HG03039 (cell line): ENCODE measurements at regions not wholly inside any gene's neighbourhood (a gene's known extent, or its start where the extent isn't known, plus 50 kb on each side); places are given as distances from the start of the nearest gene placed in this dataset.
"Not testable (repeated sequence)": the region's sequence is repeated elsewhere in the genome, so short reads cannot be mapped to it uniquely, and the experiment has no call there.

ENCODE experiments used
- ATAC-seq: cut with Tn5 transposase; IDR thresholded peaks from one replicate; pipeline ENCODE4 v1.9.1; 2021; ENCODE audit warnings: mild to moderate bottlenecking, moderate library complexity; ENCODE audit not compliant: unreplicated experiment

DNA sequence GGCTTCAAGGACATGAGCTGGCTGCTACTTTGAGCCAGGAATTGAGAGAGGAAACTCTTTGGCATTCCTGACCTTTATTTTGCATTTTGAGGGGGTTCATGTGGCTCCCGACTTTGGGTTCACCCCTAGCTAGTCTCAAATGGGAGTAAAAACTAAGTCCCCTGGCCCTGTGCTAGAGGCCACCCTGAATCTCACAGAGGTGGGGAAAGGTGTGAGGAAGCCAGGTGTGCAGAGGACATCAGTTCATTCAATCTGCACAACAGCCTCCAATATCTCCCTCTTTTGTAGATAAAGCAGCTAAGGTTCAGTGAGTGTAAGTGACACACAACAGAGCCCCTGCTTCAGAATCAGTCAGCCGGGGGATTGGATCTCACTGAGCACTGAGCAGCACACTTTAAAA is 325.7 kb downstream of the DCDC2C start:
- no peak for ATAC-seq

DNA sequence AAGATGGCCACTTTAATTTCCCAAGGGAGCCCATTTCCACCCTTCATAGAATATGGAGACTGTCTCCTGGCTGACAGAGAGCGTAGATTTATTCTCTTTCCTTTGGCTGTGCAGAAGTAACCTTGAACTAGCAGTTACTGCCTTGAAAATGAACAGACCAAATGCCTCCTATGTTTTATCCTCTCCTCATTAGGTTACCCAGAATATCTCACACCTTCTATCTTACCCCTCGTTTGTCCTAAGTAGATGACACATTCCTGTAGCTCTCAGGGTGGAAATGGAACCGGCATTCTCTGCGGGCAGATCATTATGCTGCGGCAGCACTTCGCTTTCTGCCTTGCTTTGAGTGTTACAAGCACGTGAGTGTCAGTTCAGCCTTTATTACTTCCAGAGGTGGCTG is 336.5 kb downstream of the DCDC2C start:
- ATAC-seq, result no peak

DNA sequence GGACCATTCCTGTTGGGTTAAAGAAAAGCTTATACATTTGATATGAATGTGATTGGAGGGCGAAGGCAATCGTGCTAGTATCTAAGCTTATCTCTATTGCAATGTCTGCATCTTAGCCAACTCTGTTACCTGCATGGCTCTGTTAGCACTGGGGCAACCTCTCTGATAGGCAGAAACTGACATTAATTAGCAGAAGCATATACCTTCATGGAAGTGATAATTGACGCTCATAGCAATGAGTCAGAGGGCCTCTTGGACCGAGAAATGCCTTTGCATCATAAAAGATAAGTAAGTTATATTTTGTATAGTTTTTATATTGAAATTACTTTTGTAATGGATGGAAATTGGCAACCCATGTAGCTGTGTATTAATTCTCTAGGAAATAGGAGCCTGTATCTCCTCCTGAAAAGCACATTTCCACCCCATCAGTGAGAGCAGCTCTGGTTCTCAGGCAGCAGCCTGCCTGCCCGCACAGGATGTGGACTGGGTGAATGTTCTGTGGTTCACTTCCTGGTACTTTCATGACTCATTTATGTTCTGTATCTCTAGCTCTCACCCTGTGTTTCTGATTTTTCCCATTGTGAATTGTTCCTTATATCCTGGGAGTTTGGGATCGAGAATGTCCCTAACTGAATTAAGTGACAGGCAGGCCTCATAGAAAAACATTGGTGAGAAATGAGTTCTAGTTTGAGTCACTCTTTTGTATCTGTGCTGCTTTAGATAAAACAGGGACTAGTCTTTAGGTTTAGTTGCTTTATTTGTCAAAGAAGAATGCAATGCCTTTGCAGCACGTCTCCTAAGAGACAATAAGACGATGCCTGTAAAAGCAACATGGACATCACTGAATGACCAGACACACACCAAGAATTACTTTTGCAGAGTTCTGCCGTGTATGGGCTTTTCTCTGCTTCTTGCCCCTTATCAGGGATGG is 344.9 kb downstream of the DCDC2C start:
- no peak for ATAC-seq

DNA sequence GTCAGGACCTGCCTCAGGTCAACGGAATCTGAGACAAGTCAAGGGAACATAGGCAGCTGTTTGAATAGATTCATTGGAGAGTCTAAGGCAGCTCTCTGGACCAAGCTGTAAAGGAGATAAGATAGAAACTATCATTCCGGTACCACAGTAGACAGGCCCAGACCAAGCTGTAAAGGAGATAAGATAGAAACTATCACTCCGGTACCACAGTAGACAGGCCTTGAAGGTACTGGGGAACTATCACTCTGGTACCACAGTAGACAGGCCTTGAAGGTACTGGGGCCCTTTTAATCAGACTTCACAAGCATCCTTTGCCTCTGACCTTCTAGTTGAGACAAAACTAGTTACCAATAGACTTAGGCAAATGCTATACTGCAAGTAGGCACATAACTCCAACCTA is 346.1 kb downstream of the DCDC2C start:
- no peak for ATAC-seq

DNA sequence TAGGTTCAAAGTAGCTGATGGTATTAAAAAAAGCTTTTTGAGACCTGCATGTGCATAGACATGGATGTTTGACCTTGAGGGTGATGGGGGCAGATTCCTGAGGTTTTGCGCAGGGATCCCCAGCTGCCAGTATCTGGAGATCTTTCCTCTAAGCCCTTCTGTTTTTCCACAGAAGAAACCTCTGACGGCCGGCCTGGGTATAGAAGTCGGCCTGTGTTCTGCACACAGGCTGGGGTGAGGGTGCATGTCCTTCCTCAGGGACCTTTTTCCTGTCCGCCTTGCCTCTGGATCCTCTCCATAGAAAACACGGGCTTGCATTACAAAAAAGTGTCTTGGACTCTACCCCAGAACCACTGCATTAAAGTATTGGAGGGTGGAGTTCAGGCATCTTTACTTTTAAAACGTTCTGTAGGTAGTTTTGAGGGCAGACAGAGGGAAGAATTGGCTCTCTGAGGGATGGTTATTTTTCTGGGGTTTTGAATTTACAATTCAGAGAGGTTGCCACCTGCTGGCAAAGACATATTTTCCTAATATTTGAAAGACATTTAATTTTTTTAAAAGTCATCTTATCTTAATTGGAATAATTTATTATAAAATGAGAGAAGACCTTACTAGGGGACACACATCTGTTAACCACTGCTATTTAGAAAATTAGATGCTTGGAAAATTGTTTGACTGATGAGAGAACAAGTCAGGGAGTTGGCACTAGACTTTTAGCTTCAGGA is 350.6 kb downstream of the DCDC2C start:
- no peak for ATAC-seq

DNA sequence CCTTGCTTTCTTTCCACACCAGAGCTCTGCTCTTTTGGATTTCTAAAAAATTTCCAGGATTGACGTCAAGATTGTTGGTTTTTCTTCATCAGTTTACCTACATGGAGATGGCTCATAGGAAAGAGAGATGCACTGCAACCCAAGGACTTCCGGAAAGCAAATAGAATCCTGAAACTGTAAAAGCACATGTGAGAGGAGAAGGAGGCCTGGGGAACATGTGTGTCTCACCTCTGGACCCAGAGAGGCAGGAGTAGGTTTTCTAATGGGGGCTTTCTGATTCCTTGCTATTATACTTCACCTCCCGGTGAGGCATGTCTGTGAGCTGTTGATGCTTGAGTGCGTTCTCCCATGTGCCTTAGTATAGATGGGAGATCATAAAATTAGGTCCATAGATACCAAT is 362.8 kb downstream of the DCDC2C start:
- ATAC-seq, result no peak

DNA sequence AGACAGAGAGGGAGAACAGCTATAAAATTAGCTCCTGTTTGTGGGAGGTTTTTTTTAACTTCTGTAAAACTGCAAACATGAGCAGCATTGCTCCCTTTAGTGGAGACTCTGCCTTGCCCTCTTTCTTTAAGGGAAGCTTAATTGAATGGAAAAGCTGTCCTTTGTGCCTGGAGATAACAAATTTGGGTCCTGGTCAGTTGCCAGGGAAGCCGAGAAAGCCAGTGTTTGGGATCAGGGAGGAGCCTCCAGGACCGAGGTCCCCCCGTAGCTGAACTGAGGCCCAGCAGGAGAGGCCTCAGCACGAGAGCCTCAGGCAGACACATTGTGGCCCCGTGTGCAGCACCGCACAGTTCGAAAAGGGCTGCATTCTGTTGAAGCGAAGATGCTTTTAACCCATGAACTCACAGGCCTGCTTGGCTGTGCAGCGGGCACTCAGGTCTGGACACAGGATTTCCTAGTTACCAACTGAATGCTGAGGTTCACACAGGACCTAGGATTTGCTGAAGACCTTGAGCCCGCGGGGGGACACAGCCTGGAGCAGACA is 369.7 kb downstream of the DCDC2C start:
- no peak for ATAC-seq

DNA sequence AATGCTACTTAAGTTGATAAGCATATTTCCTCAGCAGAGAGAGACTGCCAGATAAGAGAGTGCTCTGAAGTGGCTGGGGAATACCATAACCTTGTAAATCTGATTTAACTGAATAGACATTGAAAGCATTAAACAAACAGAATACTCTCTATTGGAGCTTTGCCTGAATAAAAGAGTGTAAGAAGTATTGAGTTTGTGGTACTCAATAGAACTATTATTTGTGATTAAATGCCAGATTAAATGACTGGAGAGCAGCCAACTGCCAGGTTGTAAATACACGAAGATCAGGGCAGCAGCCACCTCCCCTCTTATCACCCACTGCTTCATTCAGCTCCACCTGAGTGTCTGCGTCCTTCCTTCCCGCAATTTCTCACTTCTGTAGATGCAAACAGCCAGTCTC is 373.6 kb downstream of the DCDC2C start:
- no peak for ATAC-seq

DNA sequence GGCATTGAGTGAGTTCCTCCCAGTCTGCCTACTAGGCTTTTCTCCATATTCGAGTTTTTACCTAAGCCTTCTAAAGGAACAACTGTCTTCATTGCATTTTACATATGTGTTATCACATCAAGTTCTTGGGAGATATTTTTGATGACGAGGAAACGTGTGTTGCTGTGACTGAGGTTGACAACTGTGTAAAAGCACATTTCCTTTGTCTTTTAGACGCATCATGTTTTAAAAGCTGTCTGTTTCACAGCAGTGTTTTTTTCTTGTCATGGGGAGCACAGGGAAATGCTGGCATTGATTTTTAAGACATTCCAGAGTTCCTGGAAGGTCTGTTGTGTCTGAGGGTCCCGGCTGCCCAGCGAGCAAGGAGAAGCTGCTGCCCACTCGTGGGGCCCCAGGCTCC is 381.8 kb downstream of the DCDC2C start:
- no peak for ATAC-seq

DNA sequence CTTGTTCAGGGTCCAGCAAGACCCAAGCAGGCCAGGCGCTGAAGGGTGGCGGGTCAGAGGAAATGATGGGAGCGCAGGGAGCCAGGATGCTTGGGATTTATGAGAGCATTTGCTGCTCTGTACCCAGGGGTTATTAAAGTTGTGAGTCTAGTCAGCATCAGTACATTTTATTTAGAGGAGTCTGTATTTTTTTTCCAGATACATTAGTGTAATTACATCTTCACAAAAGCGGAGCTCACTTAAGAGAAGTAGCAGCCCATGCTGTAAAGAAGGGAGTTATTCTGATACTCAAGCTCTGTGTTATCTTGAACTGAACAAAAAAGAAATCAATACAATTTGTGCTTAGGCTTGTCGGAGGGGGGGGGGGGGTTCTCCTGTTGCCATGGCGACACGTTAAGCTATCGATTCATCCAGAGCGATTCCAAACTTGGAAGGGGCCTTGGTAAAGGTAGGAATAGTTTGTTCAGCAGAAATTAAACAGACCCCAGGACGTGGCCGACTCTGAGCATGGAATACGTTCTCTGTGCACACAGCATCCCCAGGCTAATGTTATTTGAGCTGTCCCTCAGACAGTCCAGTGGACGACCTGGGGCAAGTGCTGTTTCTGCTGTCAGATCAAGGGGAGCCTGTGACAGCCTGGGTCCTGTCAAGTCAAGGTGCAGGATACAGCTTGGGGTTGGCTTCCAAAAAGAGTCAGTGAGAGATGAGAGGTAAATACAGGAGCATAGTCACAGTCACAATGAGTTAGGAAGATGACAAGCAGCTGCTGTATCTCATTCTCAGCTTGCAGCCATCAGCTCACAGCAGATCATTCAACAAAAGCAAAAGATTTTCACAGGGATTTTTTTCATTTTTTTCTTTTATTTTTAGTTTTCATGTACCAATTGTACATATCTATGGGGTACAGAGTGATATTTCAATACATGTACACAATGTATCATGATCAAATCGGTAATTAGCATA is 387.6 kb downstream of the DCDC2C start:
- ATAC-seq, result no peak

DNA sequence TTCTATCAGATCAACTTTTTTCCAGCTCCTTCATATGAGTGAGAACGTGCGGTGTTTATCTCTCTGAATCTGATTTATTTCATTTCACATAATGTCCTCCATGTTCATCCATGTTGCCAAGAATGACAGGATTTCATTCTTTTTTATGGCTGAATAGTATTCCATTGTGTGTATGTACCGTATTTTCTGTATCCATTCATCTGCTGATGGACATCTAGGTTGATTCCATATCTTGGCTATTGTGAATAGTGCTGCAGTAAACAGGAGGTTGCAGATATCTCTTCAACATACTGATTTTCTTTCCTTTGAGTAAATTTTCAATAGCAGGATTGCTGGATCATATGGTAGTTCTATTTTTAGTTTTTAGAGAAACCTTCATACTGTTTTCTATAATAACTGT is 388.5 kb downstream of the DCDC2C start:
- ATAC-seq, result no peak

DNA sequence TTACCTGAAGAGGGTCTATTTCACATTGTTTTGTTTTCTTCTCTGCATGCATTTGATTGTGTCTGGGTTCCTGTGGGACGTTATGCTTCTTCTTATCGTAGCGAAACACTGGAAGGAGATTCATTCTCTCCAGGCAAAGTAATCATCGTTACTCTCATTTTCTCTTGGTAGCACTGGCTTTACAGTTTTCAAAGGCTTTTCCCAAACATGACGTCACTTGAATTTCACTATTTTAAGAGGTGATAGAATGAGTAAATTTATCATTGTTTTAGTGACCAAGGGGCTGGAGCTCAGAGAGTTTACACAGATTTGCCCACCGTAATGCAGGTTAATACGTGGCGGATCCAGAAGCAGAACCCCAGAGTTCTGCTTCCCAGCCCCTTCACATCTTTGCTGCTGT is 391.4 kb downstream of the DCDC2C start:
- ATAC-seq, result no peak

DNA sequence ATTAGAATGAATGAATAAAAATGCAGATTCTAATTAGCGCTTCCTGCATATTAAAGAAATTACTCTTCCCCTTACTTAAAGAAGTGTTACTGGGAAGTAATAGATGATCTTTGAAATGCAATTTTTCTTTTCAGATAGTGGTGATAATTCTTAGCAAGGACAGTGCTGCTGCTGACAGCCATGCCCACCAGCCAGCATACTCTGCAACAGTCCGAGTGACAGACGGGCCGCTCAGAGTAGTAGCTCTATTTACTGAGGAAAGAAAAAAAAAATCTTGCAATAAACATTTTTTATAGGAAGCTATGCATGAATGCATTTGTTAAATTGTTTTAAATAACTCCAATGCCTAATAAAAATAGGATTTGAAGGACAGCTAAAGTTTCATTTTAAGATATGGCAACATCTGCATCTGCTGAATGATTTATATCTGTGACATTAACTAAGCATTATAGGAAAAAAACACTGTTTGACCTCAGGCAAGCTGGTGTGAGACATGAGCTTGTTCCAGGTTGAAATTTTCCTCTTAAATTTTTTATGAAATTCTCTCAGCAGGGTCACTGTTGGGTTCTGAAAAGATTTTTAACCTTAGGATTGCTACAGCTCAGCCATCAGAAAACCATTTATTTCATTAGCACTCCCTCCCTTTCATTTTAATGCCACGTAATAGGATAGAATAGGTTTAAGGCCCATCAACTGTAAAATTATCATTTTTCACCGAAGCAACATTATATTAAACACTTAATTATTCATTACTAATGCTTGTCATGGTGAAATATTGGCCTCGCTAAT is 393.8 kb downstream of the DCDC2C start:
- ATAC-seq, result no peak

DNA sequence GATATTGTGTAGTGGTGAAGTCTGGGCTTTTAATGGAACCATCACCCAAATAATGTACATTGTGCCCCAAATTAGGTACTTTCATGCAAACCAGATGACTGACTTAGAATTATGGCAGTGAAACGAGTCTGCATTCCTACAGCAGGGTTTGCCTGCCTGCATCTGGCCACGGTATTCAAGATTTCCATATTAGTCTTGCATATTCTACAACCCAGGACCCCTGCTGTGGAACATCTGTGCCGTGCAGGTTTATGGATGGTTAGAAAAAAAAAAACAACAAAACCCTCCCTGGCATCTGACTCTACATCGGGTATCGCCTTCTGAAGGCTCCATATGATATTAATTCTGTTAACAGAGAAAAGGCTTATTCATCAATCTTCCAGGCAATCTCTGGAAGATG is 394.8 kb downstream of the DCDC2C start:
- no peak for ATAC-seq

DNA sequence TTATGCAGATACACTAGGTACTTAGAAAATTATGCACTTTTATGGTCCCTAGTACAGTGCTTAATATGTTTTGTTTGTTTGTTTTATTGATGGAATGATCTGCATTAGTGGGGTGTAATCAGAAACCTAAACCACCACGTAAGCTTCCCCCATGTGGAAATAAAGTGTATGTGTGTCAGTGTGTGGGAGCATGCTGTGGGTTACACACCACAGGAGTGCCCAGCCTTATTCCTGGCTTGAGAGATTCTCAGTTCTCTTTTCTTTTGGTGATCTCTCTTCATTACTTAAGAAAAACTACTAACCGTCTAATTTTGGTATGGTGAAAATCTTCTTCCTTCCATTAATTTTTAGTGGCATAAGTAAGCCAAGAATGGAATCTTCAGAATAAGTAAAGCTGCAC is 398.6 kb downstream of the DCDC2C start:
- ATAC-seq, result no peak

DNA sequence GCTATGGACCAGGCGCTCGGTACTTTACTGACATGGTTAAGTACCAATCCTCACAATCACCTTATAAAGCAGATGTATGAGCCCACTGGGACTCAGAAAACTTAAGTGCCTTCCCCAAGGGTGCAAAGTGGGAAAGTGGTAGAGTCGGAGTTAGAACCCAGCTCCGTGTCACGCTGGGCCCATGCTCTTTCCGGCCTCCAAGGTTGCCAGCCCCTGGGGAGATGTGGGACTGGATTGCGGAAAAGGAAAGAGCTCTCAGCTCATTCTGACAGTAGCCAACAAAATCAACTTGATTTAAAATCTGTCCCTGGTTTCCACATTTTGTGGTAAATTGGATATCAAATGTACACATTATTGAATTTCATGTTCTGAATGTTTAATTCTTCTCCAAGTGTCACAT is 403.8 kb downstream of the DCDC2C start:
- ATAC-seq, result no peak

DNA sequence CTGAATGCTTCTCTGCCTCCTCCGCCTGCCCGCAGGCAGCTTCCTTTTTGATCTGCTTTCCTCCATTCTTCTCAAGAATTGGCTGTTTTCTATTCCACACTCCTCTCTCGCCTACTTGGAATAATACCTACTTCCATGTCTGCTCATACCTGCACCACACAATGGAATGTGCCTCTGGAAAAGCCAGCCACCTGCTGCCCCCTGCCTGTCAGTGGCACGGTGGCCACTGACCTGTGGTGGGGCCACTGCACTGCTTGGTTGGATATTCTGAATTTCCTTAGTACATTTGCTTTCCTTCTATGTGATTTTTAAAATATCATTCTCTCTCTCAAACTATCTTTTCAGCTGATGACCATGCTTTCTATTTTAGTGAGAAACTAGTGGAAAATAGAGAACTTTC is 406.9 kb downstream of the DCDC2C start:
- no peak for ATAC-seq

DNA sequence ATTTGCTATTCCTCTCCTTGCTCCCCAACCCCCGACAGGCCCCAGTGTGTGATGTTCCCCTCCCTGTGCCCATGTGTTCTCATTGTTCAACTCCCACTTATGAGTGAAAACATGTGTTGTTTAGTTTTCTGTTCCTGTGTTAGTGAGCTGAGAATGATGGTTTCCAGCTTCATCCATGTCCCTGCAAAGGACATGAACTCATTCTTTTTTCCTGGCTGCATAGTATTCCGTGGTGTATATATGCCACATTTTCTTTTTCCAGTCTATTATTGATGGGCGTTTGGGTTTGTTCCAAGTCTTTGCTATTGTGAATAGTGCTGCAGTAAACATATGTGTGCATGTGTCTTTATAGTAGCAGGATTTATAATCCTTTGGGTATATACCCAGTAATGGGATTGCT is 412.1 kb downstream of the DCDC2C start:
- ATAC-seq, result not testable (repeated sequence)

DNA sequence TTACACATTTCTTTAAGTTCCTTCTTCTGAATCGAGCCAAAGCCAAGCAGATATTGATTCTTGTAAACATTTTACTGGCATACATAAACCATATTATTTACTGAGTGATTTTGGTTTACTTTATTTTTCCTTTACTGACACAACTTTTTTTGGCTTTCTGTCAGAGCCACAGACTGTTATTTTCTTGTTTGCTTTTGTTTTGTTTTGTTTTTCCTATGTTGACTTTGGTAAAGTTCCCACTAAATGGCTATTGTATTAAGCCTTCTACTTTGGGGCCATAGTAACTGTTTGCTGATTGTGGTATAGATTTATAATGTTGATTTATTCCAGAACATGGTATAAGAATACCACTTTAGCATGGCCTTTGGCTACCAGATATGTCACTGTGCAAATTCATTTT is 419.4 kb downstream of the DCDC2C start:
- no peak for ATAC-seq

DNA sequence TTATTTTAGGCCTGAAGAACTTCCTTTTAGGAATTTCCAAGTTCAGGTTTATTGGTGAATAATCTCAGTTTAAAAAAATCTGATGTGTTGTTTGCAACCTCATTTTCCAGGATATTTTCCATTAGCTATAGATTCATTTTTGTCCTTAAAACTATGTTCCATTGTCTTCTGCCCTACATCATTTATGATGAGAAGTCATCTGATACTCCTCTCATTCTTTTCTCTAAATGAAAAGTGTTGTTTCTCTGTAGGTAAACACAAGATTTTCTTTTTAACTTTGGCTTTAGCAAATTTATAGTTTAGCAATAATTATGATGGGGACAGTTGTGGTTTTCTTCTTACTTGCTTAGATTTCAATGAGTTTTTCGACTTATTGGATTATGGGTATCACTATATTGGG is 427.3 kb downstream of the DCDC2C start:
- no peak for ATAC-seq
